ENCODE measurements at regions not wholly inside any gene's neighbourhood (a gene's known extent, or its start where the extent isn't known, plus 50 kb on each side); places are given as distances from the start of the nearest gene placed in this dataset.
"Not testable (repeated sequence)": the region's sequence is repeated elsewhere in the genome, so short reads cannot be mapped to it uniquely, and the experiment has no call there.

DNA sequence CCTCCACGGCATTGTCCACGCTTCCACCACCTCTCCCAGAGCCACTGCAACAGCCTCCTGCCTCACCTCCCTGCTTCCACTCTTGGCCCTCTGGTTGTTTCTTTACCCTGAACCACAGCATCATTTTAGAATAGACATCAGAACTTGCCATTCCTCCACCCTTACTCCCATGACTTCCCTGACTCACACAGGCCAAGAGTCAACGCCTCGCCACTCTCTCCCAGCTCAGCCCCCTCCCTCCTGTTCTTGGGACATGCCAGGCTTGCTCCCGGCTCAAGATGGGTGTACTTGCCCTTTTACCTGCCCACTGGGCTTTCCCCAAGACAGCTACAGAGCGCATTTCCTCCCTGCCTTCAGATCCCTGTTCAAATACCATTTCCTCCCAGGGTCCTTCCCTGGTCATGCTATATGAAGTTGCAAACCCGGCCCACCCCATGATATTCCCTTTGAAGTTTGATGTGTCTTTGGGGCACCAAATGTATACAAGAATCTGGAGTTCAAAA lies 429.1 kb downstream of the RPS24 start:
- Histone ChIP-seq H3K9me3 (no peaks in the 10 kb centered on the region), H3K36me3 (no peaks in the 10 kb centered on the region), H3K4me3 (no peak overlapping the region), H3K4me1 (no peaks in the 10 kb centered on the region), H3K27ac (no peak overlapping the region), H3K27me3 (no peaks in the 10 kb centered on the region)
- 74% methylated on average over 7 of the region's 7 CpGs for WGBS
- DNase-seq (ENCODE audit: low spot score in 2 of 2) = no peak
- TF ChIP-seq EP300 (IDR thresholded peaks at IDR 0.05) (no peak), POLR2A (IDR thresholded peaks at IDR 0.05) (no peak), POLR2AphosphoS5 (IDR thresholded peaks at IDR 0.05) (no peak), CTCF (IDR thresholded peaks at IDR 0.05) (no peak)

DNA sequence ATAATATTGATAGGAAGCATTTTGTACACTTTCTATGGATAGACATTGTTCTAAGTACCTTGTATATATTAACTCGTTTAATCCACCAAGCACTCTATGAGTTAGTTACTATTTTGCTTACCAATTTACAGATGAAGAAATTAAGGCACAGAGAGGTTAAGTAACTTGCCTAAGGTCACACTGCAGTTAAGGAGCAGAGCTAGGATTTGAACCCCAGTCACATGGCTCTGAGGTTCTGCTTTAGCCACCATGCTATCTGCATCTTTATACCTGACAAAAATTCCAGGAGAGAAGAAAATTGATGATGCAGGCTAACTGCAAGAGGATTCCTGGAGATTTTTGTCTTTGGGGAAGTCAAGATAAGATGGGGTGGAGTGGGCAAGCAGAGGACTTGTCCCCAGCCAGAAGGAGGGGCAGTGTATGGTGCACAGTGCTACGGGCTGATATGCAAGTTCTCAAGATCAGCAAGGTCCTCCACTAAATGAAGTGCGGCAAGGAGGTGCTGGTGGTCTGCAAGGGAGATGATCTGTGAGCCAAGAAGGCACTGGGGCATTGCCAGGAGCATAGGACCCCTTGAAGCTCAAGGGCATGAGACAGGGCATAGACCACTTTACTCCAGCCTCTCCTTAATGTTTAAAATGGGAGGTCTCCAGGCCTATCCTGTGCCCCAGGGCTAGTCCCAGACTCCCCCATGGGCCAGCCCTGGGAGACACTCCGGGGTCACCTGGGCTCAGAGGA lies 430.6 kb downstream of the RPS24 start:
- H3K4me1 ChIP-seq = no peaks in the 10 kb centered on the region
- H3K9me3 ChIP-seq = no peaks in the 10 kb centered on the region
- H3K36me3 ChIP-seq = no peaks in the 10 kb centered on the region
- no peak overlapping the region for H3K4me3 ChIP-seq
- no peak for DNase-seq (ENCODE audit: low spot score in 2 of 2)
- no peak for TF ChIP-seq POLR2AphosphoS5 (IDR thresholded peaks at IDR 0.05)
- no peak for TF ChIP-seq EP300 (IDR thresholded peaks at IDR 0.05)
- TF ChIP-seq CTCF (IDR thresholded peaks at IDR 0.05) = no peak
- TF ChIP-seq POLR2A (IDR thresholded peaks at IDR 0.05) = no peak
- 88% methylated on average over 3 of the region's 4 CpGs for WGBS
- H3K27ac ChIP-seq = no peak overlapping the region
- no peaks in the 10 kb centered on the region for H3K27me3 ChIP-seq

DNA sequence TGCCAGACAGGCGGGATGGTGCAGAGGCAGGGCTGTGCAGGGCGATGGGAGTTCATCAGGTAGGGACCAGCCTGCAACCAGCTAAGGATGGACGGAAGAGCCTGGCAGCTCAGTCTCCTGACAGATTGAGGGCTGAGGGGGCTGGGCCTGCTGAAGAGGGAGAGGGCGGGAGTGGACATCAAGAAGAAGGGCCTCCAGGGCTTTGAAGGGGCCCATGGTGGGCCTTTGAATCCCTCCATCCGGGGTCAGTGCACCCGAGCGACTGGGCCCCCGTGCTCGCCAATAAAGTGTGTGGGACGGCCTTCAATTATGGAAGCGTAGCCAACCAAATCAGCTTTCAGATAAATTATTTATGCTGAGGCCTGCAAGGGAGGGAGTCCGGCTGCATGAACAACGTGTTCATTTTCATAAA lies 431.2 kb downstream of the RPS24 start:
- no peaks in the 10 kb centered on the region for H3K27me3 ChIP-seq
- H3K4me1 ChIP-seq = no peaks in the 10 kb centered on the region
- H3K27ac ChIP-seq = no peak overlapping the region
- WGBS = 79% methylated on average over 12 of the region's 13 CpGs
- no peak for DNase-seq (ENCODE audit: low spot score in 2 of 2)
- no peak overlapping the region for H3K4me3 ChIP-seq
- TF ChIP-seq CTCF (IDR thresholded peaks at IDR 0.05) = no peak
- no peak for TF ChIP-seq POLR2A (IDR thresholded peaks at IDR 0.05)
- no peak for TF ChIP-seq POLR2AphosphoS5 (IDR thresholded peaks at IDR 0.05)
- no peak for TF ChIP-seq EP300 (IDR thresholded peaks at IDR 0.05)
- H3K9me3 ChIP-seq = no peaks in the 10 kb centered on the region
- no peaks in the 10 kb centered on the region for H3K36me3 ChIP-seq

GRCh38 chr10:78465431-78465830 lies 431.8 kb downstream of the RPS24 start:
- H3K4me3 ChIP-seq = no peak overlapping the region
- 84% methylated on average over 2 of the region's 2 CpGs for WGBS
- H3K9me3 ChIP-seq = no peaks in the 10 kb centered on the region
- H3K4me1 ChIP-seq = no peaks in the 10 kb centered on the region
- no peaks in the 10 kb centered on the region for H3K27me3 ChIP-seq
- H3K36me3 ChIP-seq = no peaks in the 10 kb centered on the region
- no peak for DNase-seq (ENCODE audit: low spot score in 2 of 2)
- no peak for TF ChIP-seq POLR2AphosphoS5 (IDR thresholded peaks at IDR 0.05)
- H3K27ac ChIP-seq = no peak overlapping the region

DNA sequence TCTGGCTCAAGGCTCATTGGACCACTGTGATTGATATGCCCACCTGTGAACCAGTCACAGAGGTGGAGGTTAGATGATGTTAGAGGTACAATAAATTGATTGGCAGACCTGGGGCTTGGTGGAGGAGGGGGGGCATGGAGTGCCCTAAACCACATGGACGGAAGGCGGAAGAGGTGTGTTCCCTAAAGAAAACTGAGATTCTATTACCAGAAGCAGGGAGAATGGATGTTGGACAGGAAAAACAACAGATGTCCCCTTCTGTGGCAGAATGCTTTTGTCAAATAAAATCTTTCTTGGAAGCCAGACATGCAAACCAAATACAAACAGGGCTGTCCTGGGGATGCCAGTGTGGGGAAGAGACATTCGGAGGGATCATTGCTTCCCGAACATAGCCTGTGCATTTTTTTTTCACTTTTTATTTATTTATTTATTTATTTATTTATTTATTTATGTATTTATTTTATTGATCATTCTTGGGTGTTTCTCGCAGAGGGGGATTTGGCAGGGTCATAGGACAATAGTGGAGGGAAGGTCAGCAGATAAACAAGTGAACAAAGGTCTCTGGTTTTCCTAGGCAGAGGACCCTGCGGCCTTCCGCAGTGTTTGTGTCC lies 433.9 kb downstream of the RPS24 start:
- WGBS = 87% methylated on average over 7 of the region's 7 CpGs
- Histone ChIP-seq H3K27me3 (no peaks in the 10 kb centered on the region), H3K9me3 (no peaks in the 10 kb centered on the region), H3K36me3 (no peaks in the 10 kb centered on the region), H3K27ac (no peak overlapping the region), H3K4me3 (no peak overlapping the region), H3K4me1 (no peaks in the 10 kb centered on the region)
- TF ChIP-seq POLR2AphosphoS5 (IDR thresholded peaks at IDR 0.05) = no peak
- no peak for TF ChIP-seq POLR2A (IDR thresholded peaks at IDR 0.05)
- no peak for TF ChIP-seq EP300 (IDR thresholded peaks at IDR 0.05)
- no peak for TF ChIP-seq CTCF (IDR thresholded peaks at IDR 0.05)
- DNase-seq (ENCODE audit: low spot score in 2 of 2) = no peak

DNA sequence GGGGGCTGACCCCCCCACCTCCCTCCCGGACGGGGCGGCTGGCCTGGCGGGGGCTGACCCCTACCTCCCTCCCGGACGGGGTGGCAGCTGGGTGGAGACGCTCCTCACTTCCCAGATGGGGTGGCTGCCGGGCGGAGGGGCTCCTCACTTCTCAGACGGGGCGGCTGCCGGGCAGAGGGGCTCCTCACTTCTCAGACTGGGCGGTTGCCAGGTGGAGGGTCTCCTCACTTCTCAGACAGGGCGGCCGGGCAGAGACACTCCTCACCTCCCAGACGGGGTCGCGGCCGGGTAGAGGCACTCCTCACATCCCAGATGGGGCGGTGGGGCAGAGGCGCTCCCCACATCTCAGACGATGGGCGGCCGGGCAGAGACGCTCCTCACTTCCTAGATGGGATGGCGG lies 435.1 kb downstream of the RPS24 start:
- WGBS = no CpG with 5 or more reads among the region's 26 CpGs
- not testable (repeated sequence) for H3K27me3 ChIP-seq; H3K4me1 ChIP-seq; H3K27ac ChIP-seq; H3K9me3 ChIP-seq; H3K36me3 ChIP-seq; DNase-seq (ENCODE audit: low spot score in 2 of 2); H3K4me3 ChIP-seq

Data from suprapubic skin (tissue), 4 donors.